ENCODE measurements at regions not wholly inside any gene's neighbourhood (a gene's known extent, or its start where the extent isn't known, plus 50 kb on each side); places are given as distances from the start of the nearest gene placed in this dataset.

GRCh38 chr4:26105337-26105736 lies 191.3 kb downstream of the SMIM20 start:
- no peak for DNase-seq (ENCODE audit: low spot score)

- DNase-seq (ENCODE audit: low spot score) = no peak
Measured at GRCh38 chr4:26105815-26106699, 192.0 kb downstream of the SMIM20 start.

GRCh38 chr4:26106776-26107175 lies 192.8 kb downstream of the SMIM20 start:
- DNase-seq (ENCODE audit: low spot score) = no peak

- no peak for DNase-seq (ENCODE audit: low spot score)
Measured at GRCh38 chr4:26108054-26108453, 194.0 kb downstream of the SMIM20 start.

- no peak for DNase-seq (ENCODE audit: low spot score)
Measured at GRCh38 chr4:26110493-26110892, 196.5 kb downstream of the SMIM20 start.

GRCh38 chr4:26113339-26113940 lies 199.4 kb downstream of the SMIM20 start:
- DNase-seq (ENCODE audit: low spot score) = no peak

- no peak for DNase-seq (ENCODE audit: low spot score)
Measured at GRCh38 chr4:26116057-26116456, 202.0 kb downstream of the SMIM20 start.

GRCh38 chr4:26120098-26120825 lies 200.6 kb upstream of the RBPJ start:
- no peak for DNase-seq (ENCODE audit: low spot score)

- no peak for DNase-seq (ENCODE audit: low spot score)
Measured at GRCh38 chr4:26122690-26123089, 198.1 kb upstream of the RBPJ start.

GRCh38 chr4:26124753-26125321 lies 196.0 kb upstream of the RBPJ start:
- no peak for DNase-seq (ENCODE audit: low spot score)

- DNase-seq (ENCODE audit: low spot score) = no peak
Measured at GRCh38 chr4:26126143-26126718, 194.6 kb upstream of the RBPJ start.

- no peak for DNase-seq (ENCODE audit: low spot score)
Measured at GRCh38 chr4:26126994-26127393, 193.8 kb upstream of the RBPJ start.

GRCh38 chr4:26127851-26128337 lies 192.9 kb upstream of the RBPJ start:
- no peak for DNase-seq (ENCODE audit: low spot score)

- DNase-seq (ENCODE audit: low spot score) = no peak
Measured at GRCh38 chr4:26130173-26130572, 190.6 kb upstream of the RBPJ start.

GRCh38 chr4:26130841-26131432 lies 189.9 kb upstream of the RBPJ start:
- no peak for DNase-seq (ENCODE audit: low spot score)

GRCh38 chr4:26131711-26132110 lies 189.1 kb upstream of the RBPJ start:
- no peak for DNase-seq (ENCODE audit: low spot score)

GRCh38 chr4:26132858-26133257 lies 188.0 kb upstream of the RBPJ start:
- no peak for DNase-seq (ENCODE audit: low spot score)

GRCh38 chr4:26133840-26134239 lies 187.0 kb upstream of the RBPJ start:
- DNase-seq (ENCODE audit: low spot score) = no peak

- no peak for DNase-seq (ENCODE audit: low spot score)
Measured at GRCh38 chr4:26135331-26135730, 185.5 kb upstream of the RBPJ start.

GRCh38 chr4:26136615-26137014 lies 184.2 kb upstream of the RBPJ start:
- no peak for DNase-seq (ENCODE audit: low spot score)

GRCh38 chr4:26137288-26137687 lies 183.5 kb upstream of the RBPJ start:
- DNase-seq (ENCODE audit: low spot score) = no peak
